Fibroblast of lung (primary cell): ENCODE measurements at regions not wholly inside any gene's neighbourhood (a gene's known extent, or its start where the extent isn't known, plus 50 kb on each side); places are given as distances from the start of the nearest gene placed in this dataset.

Experiments
- DNase-seq, 2 donors: peaks; one replicate each; pipeline versions ENCODE4 v3.0.0 to v3.0.0-alpha.2; 2010; ENCODE audit warnings: low read depth in 2 of 2
- H2AFZ ChIP-seq: 2 replicates; pipeline ENCODE4 v1.5.1; 2012; ENCODE audit warnings: low read length, control low read depth, inconsistent platforms
- H3K27ac ChIP-seq: 2 replicates; pipeline ENCODE4 v1.5.1; 2011; ENCODE audit warnings: low read length, control low read depth; ENCODE audit not compliant: insufficient read depth
- H3K27me3 ChIP-seq: 2 replicates; pipeline ENCODE4 v1.5.1; 2011; ENCODE audit warnings: mild to moderate bottlenecking, low read length; ENCODE audit not compliant: control insufficient read depth, insufficient read depth
- H3K36me3 ChIP-seq: 2 replicates; pipeline ENCODE4 v1.5.1; 2011; ENCODE audit warnings: low read length; ENCODE audit not compliant: control insufficient read depth, insufficient read depth
- H3K4me1 ChIP-seq: 2 replicates; pipeline ENCODE4 v1.5.1; 2011; ENCODE audit warnings: low read length; ENCODE audit not compliant: control insufficient read depth, insufficient read depth; ENCODE audit errors: extremely low read depth
- H3K4me2 ChIP-seq: 2 replicates; pipeline ENCODE4 v1.5.1; 2011; ENCODE audit warnings: low read length, control low read depth; ENCODE audit not compliant: insufficient read depth; ENCODE audit errors: extremely low read depth
- H3K4me3 ChIP-seq, 4 experiments: fragments of 200-600 bp in 1 of 4; sonication (generic) in 1 of 4; replicated peaks in 1 of 4; 2 replicates each; pipeline ENCODE4 v1.5.1; 2011 to 2016; ENCODE audit warnings: low read length in 4 of 4, low read depth in 3 of 4, mild to moderate bottlenecking in 3 of 4, control low read depth in 2 of 4, inconsistent platforms in 1 of 4, mixed read lengths in 1 of 4; ENCODE audit not compliant: insufficient read depth in 1 of 4; ENCODE audit errors: control extremely low read depth in 1 of 4
- H3K79me2 ChIP-seq: 2 replicates; pipeline ENCODE4 v1.5.1; 2012; ENCODE audit warnings: mild to moderate bottlenecking, low read length, inconsistent platforms; ENCODE audit not compliant: control insufficient read depth, insufficient read depth
- H3K9ac ChIP-seq: 2 replicates; pipeline ENCODE4 v1.5.1; 2011; ENCODE audit warnings: mild to moderate bottlenecking, low read length, control low read depth; ENCODE audit not compliant: insufficient read depth
- H3K9me3 ChIP-seq: 2 replicates; pipeline ENCODE4 v1.5.1; 2012; ENCODE audit warnings: low read depth, low read length; ENCODE audit not compliant: control insufficient read depth, insufficient read depth
- H4K20me1 ChIP-seq: 2 replicates; pipeline ENCODE4 v1.5.1; 2011; ENCODE audit warnings: low read length; ENCODE audit not compliant: control insufficient read depth, insufficient read depth; ENCODE audit errors: extremely low read depth
- CTCF ChIP-seq, 2 donors: IDR thresholded peaks in 1 of 2; conservative IDR thresholded peaks in 1 of 2; 1 replicate in 1 of 2; 2 replicates in 1 of 2; pipeline ENCODE4 v1.5.1; 2011 to 2012; ENCODE audit warnings: low read length in 2 of 2, control low read depth in 1 of 2, inconsistent platforms in 1 of 2, low read depth in 1 of 2, mild to moderate bottlenecking in 1 of 2
- EZH2 ChIP-seq: IDR thresholded peaks from 2 replicates; pipeline ENCODE4 v1.5.1; 2012; ENCODE audit warnings: low read length, control low read depth, mild to moderate bottlenecking; ENCODE audit errors: missing control alignments

- DNase-seq = no peak
- Histone ChIP-seq H3K9ac (no peak overlapping the region), H3K4me2 (no peak overlapping the region), H3K27me3 (no peaks in the 10 kb centered on the region), H3K9me3 (no peaks in the 10 kb centered on the region), H3K4me1 (no peaks in the 10 kb centered on the region), H4K20me1 (no peaks in the 10 kb centered on the region), H3K79me2 (no peaks in the 10 kb centered on the region), H3K27ac (no peak overlapping the region), H3K4me3 (no peak overlapping the region), H2AFZ (no peak overlapping the region), H3K36me3 (no peaks in the 10 kb centered on the region)
- TF ChIP-seq EZH2 = no peak
- no peak for TF ChIP-seq CTCF (conservative IDR thresholded peaks at IDR 0.05 in 1 of 2, IDR thresholded peaks at IDR 0.05 in 1 of 2; ENCODE audit: low read depth in 1 of 2, low read length in 2 of 2)
Measured at GRCh38 chr1:29626066-29626465, 389.7 kb downstream of the PTPRU start.

GRCh38 chr1:29625084-29625420 lies 388.7 kb downstream of the PTPRU start:
- no peak overlapping the region for H3K27ac ChIP-seq
- H3K36me3 ChIP-seq = no peaks in the 10 kb centered on the region
- H3K9me3 ChIP-seq = no peaks in the 10 kb centered on the region
- H3K4me1 ChIP-seq = no peaks in the 10 kb centered on the region
- no peaks in the 10 kb centered on the region for H4K20me1 ChIP-seq
- H2AFZ ChIP-seq = no peak overlapping the region
- TF ChIP-seq CTCF (conservative IDR thresholded peaks at IDR 0.05 in 1 of 2, IDR thresholded peaks at IDR 0.05 in 1 of 2; ENCODE audit: low read depth in 1 of 2, low read length in 2 of 2) (no peak), EZH2 (no peak)
- no peak overlapping the region for H3K4me2 ChIP-seq
- no peak for DNase-seq
- H3K4me3 ChIP-seq = no peak overlapping the region
- H3K27me3 ChIP-seq = no peaks in the 10 kb centered on the region
- H3K9ac ChIP-seq = no peak overlapping the region
- H3K79me2 ChIP-seq = no peaks in the 10 kb centered on the region

- no peak for TF ChIP-seq CTCF (conservative IDR thresholded peaks at IDR 0.05 in 1 of 2, IDR thresholded peaks at IDR 0.05 in 1 of 2; ENCODE audit: low read depth in 1 of 2, low read length in 2 of 2)
- no peaks in the 10 kb centered on the region for H3K4me1 ChIP-seq
- no peaks in the 10 kb centered on the region for H3K36me3 ChIP-seq
- no peaks in the 10 kb centered on the region for H3K9me3 ChIP-seq
- H3K4me3 ChIP-seq = no peak overlapping the region
- no peak overlapping the region for H2AFZ ChIP-seq
- no peaks in the 10 kb centered on the region for H4K20me1 ChIP-seq
- H3K9ac ChIP-seq = no peak overlapping the region
- H3K79me2 ChIP-seq = no peaks in the 10 kb centered on the region
- H3K27me3 ChIP-seq = no peaks in the 10 kb centered on the region
- H3K4me2 ChIP-seq = no peak overlapping the region
- DNase-seq = no peak
- H3K27ac ChIP-seq = no peak overlapping the region
Measured at GRCh38 chr1:29624320-29625083, 388.2 kb downstream of the PTPRU start.
